ENCODE measurements at regions not wholly inside any gene's neighbourhood (a gene's known extent, or its start where the extent isn't known, plus 50 kb on each side); places are given as distances from the start of the nearest gene placed in this dataset.
"Not testable (repeated sequence)": the region's sequence is repeated elsewhere in the genome, so short reads cannot be mapped to it uniquely, and the experiment has no call there.

DNA sequence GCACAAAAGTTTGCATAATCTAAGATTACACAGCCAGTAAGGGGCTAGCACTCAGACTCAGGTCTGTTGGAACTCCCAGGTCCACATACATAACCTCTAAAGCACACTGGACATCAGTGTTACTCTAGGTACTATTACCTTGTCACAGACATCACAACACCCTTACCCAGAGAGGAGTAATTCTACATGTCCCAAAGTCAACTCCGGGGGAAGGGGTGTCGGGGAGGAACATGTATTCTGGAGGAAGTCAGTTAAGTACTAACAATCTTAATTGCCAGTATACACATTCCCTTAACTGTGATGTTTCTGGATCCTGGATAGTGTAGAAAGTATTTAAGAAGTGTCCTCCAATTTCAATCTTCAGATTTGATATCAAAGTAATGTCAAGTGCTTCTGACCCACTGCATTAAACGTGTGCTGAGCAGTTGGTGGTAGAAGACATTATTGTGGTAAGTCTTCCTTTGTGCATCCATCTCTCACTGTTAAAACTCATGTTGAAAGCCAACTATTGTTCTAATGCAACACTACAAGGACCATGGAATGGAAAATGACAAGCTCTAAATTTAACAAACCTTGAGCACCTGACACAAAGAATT is 155.4 kb downstream of the CRPPA start:
- DNase-seq, result no peak

DNA sequence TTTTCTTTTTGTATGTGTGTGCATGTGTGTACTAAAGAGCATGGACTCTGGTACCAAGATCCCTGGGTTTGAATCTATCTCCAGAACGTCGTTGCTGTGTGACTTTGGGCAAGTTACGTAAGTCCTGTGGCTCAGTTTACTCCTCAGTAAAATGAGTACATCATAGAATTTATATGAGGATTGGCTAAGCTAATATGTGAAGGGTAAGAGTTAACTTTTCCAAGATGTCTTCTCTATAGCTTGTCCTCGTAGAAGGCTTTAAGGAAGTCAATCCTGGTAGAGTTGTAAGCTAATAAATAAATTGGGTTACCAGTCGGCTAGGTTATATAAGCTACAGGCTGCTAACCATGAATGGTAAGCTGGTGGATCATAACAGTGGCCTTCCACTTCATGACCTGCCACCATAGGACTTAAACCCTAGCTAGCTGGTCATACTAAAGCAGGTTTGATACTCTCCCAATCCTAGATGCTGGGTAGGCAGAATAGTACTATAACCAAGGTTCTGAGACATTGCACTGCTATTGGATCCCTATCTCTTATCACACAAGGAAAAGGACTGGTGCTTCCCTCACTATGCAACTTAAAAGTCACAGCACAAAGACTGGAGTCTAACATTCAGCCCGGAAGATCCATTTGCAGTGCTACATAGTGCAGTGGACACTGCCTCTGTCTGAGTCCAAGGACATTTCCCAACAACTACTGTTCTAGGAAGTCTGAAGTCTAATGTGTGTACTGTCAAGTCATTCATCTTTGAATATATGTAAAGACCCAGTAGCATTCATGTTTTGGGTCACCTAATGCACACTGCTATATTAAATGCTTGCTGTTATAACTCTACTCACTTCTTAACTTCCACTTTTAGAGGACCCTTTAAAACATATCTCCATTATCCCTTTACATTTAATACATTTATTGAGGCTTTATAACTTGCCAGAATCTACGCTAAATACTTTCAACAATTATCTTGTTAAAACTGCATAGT is 156.2 kb downstream of the CRPPA start:
- DNase-seq, result no peak

DNA sequence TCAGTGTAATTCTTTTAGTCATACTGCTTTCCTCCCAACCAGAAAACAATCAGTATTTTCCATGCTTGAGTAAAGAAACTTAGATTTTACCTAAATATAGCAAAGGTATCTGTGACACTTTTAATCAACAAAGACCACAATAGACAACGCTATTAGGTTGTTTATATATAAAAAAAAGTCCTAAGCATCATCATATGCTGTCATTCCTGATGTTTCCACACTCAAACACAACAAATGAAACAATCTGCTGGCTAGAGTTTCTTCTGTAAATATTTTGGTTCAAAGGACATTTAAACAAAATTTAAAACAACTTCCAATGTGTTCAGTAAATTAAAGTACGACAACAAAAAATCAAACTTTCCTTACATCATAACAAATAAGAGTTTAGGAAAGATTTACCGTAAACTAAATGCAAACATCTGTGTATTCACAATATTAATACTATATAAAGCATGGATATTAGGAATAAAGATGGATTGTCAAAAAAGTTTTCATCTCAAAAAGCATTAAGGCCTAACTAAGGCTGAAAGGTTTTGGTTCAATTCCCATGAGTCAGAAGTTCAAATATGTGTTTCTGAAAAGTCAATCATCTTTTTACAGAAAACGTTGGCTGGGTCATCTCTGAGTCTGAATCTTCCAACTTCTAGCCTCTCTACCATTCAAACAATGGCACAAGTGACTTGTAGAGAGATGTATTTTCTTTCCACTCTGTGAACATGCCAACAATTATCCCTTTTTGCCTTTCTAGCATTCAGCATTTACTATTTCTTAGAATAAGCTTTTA is 157.1 kb downstream of the CRPPA start:
- no peak for DNase-seq

DNA sequence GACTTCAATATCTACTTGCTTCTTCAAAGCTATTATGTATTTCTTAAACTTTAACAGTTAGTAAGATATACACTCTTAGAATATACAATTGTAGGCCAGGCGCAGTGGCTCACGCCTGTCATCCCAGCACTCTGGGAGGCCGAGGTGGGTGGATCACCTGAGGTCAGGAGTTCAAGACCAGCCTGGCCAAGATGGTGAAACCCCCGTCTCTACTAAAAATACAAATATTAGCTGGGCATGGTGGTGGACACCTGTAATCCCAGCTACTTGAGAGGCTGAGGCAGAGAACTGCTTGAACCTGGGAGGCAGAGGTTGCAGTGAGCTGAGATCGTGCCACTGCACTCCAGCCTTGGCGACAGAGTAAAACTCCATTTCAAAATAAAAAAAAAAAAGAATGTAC is 158.0 kb downstream of the CRPPA start:
- not testable (repeated sequence) for DNase-seq

DNA sequence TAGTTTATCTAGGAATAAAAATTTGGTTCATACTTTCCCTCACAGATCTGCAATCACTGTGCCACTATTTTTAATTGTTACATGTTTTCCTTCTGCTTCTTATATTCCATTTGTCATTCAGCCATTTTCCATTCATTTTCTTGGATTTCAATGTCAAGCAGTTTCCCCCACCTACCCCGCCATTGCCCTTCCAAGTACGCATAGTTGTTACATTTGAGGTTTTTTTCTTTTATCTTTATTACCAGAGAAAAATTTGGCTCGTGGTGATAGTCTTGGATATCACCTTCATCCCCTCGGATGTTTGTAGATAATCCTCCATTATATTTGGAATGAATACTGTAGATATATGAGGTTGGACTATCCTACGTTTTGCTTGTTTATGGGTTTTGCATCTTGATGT is 159.7 kb downstream of the CRPPA start:
- no peak for DNase-seq

DNA sequence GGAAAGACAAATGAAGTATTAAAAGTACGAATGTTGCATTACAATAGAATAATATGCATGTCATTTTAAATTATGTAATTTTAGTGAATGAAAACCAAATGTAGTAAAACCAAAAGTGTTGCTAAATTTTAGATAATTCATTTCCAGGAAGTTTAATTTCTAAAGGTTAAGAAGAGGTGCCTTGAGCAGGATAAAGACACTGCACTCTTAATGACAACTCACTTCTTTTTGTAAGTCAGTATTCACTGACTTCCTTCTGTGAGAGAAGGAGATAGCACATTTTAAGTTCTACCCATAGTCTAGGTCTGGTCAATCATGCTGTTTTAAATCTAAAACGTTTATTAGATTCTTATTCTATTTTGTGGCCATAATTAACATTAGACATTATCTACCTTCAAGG is 160.2 kb downstream of the CRPPA start:
- DNase-seq, result no peak

DNA sequence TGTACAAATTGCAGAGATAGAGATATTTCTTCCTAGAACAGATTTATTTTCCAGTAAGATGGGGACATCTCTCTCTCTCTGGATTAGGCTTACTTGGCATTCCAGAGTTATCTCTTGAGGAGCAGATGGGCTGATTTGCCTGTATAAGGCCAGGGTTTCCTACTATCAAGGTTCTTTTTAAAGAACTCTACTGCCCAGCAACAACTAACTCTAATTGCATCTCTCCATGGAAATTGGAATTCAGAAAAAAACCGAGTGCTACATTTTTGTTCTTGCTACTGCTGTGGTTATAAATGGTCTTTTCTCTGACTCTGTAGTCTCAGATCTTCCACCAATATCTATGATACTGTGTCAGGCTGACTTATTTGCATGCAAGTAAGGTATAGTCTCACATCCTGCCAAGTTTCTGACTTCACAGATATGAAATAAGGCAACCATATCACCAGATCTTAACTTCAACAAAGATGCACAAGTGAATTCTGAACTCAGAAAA is 161.1 kb downstream of the CRPPA start:
- no peak for DNase-seq

DNA sequence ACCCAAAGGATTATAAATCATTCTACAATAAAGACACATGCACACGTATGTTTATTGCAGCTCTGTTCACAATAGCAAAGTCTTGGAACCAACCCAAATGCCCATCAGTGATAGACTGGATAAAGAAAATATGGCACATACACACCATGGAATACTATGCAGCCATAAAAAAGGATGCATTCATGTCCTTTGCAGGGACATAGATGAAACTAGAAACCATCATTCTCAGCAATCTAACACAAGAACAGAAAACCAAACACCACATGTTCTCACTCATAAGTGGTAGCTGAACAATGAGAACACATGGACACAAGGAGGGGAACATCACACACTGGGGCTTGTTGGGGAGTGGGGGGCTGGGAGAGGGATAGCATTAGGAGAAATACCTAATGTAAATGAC is 164.9 kb downstream of the CRPPA start:
- not testable (repeated sequence) for DNase-seq

DNA sequence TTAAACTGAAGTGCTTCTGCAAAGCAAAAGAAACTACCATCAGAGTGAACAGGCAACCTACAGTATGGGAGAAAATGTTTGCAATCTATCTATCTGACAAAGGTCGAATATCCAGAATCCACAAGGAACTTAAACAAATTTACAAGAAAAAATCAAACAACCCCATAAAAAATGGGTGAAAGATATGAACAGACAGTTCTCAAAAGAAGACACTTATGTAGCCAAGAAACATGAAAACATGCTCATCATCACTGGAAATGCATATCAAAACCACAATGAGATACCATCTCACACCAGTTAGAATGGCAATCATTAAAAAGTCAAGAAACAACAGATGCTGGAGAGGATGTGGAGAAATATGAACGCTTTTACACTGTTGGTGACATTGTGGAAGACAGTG is 165.4 kb downstream of the CRPPA start:
- not testable (repeated sequence) for DNase-seq

DNA sequence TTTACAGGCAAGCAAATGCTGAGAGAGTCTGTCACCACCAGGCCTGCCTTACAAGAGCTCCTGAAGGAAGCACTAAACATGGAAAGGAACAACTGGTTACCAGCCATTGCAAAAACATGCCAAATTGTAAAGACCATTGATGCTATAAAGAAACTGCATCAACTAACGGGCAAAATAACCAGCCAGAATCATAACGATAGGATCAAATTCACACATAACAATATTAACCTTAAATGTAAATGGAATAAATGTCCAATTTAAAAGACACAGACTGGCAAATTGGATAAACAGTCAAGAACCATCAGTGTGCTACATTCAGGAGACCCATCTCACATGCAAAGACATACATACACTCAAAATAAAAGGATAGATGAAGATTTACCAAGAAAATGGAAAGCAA is 170.7 kb downstream of the CRPPA start:
- not testable (repeated sequence) for DNase-seq

DNA sequence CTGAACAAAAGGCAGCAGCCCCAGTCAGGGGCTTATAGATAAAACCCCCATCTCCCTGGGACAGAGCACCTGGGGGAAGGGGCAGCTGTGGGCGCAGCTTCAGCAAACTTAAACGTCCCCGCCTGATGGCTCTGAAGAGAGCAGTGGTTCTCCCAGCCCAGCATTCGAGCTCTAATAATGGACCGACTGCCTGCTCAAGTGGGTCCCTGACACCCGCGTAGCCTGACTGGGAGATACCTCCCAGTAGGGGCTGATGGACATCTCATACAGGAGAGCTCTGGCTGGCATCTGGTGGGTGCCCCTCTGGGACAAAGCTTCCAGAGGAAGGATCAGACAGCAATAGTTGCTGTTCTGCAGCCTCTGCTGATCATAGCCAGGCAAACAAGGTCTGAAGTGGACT is 172.1 kb downstream of the CRPPA start:
- not testable (repeated sequence) for DNase-seq

DNA sequence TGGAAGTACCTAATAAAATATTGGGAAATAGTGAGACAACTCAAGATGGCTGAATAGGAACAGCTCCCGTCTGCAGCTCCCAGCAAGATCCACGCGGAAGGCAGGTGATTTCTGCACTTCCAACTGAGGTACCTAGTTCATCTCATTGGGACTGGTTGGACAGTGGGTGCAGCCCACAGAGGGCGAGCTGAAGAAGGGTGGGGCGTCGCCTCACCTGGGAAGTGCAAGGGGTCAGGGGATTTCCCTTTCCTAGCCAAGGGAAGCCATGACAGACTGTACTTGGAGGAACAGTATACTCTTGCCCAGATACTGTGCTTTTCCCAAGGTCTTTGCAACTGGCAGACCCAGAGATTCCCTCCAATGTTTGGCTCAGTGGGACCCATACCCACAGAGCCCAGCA is 172.8 kb downstream of the CRPPA start:
- DNase-seq, result not testable (repeated sequence)

DNA sequence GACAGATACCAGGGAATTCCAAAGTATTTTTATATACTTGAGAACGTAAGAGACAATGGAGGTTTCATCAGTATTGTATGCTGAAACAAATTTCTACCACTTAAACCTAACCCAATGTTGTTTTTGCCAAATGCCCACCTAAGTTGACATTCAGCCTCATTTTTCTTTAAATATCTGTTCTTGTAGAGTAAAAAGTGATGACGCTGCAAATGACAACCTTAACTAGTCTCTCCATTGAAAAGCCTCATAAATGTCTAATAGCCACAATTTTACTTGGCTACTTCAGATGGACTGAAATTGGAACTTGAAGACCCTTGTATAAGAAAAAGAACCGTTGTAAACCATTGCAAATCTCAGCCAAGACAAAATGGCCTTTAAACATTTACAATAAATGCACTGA is 176.9 kb downstream of the CRPPA start:
- DNase-seq, result no peak

DNA sequence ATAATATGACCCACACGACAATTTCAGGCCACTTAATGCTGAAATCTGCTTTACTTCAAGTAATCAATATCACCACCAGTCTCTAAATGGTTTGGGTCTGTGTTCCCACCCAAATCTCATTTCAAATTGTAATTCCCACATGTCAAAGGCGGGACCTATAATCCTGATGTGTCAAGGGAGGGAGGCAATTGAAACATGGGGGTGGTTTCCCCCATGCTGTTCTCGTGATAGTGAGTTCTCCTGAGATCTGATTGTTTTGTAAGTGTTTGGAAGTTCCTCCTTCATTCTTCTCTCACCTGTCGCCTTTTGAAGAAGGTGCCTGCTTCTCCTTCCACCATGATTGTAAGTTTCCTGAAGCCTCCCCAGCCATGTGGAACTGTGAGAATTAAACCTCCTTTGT is 178.4 kb downstream of the CRPPA start:
- DNase-seq, result no peak

DNA sequence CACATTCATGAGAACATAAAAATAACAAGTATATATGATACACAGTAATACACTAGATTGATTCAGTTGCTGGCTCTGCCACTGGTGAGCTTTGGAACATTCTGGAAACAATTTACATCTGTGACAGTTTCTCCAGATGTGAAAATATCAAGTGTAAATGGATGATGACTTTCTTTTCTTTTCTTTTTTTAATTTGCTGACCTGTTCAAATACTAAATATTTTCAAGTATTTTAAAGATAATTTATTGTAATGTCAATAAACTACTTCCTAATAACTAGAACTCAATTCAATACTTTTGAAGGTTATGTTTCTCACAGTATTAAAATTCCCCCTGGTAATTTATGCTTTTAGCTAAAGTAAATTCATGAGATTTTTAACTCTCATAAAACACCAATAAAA is 180.3 kb downstream of the CRPPA start:
- DNase-seq, result no peak

DNA sequence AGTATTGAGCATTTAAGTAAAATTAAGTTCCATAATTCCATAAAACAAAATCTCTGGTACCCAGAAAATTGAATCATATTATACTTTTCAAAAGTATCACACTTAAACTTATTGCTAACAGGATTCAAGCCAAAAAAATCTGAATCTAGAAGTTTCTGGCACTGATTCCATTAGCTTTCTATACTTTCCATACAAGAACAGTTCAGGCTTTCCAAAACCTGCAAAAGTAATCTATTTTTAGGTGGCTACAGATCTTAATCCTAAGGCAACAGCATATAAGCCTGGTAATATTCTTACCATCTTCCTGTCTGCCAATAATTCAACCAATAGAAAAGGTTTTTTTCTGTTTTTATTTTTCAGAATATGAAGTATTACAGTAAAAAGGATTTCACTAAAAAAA is 185.0 kb downstream of the CRPPA start:
- DNase-seq, result no peak

DNA sequence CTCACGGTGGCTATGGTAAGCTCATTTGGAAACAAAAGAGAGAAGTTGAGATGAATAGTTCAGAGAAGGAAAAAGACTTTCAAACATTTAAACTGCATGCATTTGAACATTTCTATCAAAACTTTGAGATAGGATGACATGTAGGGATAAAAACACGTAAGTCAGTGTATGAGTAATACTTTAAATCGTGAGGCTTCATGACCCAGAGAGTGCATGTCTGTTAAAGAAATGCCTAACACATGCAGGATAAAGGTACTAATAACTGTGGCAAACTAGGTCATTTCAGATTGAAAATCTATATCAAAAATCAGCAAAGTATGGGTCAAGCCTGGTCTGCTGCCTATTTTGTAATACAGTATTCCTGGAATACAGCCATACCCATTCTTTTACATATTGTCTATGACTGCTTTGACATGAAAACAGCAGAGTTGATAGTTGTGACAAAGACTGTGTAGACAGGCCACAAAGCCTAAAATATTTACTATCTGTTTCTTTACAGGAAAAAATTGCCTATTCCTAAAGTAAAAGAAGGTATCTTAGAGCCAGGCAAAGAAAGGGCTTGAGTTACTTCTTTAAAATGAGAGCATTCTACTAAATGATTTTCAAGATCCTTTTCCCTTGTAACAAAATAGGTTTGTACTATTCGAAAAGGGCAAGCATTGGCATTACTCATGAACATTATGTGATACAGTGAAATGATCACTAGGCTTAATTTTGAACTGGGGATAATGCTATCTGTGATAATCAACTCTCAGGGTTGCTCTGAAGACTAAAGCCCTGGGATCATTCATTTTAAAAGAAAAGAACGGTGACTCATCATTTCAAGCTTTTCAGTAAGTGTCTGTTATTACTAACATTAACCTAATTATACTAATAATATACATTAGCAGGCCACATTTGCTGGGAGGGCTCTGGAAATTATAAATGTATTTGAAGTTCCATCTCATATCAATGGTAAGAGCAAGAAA is 185.9 kb downstream of the CRPPA start:
- DNase-seq, result no peak

DNA sequence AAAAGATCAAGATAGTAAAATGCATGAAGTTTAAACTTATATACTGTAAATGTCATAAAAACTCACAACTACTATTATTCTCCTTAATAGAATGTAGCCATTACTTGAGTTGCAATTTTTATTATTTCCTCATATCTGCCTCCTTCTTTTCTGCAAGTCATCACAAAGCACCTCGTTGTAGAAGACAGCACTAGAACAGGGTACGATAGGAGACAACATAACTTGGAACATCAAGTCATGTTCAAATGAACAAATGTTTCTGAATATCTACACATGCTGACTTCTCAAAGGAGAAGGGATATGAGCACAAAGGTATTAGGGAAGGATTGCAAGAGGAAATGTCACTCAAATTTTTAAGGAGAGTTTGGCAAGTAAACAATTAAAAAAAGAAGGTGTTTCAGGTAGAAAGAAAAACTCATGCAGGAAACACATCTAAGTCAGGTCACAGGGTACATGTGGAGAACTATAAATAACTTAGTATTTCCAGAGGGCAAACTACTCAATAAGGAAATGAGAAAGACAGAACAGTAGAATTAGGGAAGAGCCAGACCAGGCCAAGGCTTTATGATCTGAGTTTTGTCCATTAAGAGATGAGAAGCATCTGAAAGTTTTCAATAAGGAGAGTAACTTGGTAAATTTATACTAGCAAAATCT is 186.7 kb downstream of the CRPPA start:
- DNase-seq, result no peak

DNA sequence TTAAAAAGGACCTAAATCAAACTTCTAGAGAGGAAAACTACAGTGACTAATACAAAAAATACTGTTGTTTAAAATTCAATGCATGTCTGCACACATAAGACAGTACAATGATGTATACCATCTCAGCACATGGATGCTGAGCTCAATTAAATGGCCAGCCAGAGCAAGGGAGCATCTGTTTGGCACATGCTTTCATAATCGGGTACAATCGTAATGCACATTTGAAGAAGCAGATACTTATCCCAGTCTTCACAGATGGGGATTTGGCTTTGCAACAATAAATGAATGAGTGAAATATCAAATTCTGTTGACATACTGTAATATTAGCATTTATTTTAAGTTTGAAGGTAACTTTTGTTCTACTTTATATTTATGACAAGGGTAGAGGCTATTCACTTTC is 187.8 kb downstream of the CRPPA start:
- DNase-seq, result no peak

DNA sequence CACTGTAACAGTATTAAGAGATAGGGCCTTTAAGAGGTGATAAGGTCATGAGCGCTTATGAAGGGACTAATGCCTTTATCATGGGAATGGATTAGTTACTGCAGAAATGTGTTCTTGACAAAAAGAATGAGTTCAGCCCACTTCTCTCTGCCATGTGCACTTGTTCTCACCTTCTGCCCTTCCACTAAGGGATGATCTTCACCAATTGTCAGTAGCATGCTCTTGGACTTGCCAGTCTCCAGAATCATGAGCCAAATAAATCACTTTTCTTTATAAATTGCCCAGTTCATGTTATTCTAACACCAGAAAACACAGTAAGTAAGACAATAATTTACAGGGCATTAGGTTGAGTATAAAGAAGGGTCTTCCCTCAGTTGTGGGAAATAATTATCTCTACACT is 189.1 kb downstream of the CRPPA start:
- no peak for DNase-seq

DNA sequence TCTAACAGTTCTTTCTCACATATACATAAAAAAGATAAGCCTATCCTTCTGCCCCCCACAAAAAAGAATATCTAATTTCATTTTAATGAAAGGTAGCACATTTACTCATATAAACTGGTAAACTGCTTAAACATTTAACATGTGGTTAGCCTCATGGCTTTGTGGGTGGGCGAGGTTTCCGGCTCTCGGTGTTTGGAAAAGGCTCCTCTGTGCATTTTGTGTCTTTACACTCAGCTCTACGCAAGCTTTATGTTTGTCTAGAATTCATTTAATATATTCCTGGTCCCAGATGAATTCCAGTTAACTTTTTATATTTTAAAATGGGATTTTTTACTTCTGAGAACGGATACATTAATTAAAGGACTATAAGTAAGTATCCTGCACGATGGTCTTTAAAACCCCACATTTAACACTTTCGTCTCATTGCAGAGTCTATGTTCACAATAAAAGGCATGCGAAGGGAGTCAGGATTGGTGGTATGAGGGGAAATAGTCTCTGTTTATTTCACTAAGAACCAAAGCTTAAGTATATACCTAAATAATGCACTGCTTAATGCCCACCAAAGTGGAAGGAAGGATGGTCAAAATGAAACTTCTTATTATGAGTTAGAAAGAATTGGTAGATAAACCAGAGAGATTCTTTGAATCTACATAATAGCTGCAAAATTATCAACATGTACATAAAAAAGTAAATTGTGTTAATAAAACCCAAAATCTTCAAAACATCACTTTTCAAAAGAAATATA is 197.2 kb downstream of the CRPPA start:
- peak; percentile 2 to 17 for DNase-seq

Measured in activated CD4-positive, alpha-beta T cell treated with anti-CD3 and anti-CD28 coated beads, Interleukin-2, amount 50 U/mL, for 48 hours (primary cell).